Osteoblast (primary cell): ENCODE measurements at regions not wholly inside any gene's neighbourhood (a gene's known extent, or its start where the extent isn't known, plus 50 kb on each side); places are given as distances from the start of the nearest gene placed in this dataset.

Experiments used
- DNase-seq: peaks from one replicate; pipeline ENCODE4 v3.0.0; 2011; ENCODE audit warnings: low spot score, mixed read lengths; ENCODE audit not compliant: insufficient read length; ENCODE audit errors: missing footprints
- H2AFZ ChIP-seq: 2 replicates; pipeline ENCODE4 v1.6.0; 2011; ENCODE audit warnings: mild to moderate bottlenecking, low read length
- H3K27ac ChIP-seq: 2 replicates; pipeline ENCODE4 v1.5.1; 2011; ENCODE audit warnings: mild to moderate bottlenecking, low read depth, low read length, moderate library complexity
- H3K27me3 ChIP-seq: 2 replicates; pipeline ENCODE4 v1.6.0; 2012; ENCODE audit warnings: mild to moderate bottlenecking, control low read depth, inconsistent platforms, low read length, moderate library complexity; ENCODE audit not compliant: insufficient read depth
- H3K36me3 ChIP-seq: 2 replicates; pipeline ENCODE4 v1.5.1; 2011; ENCODE audit warnings: mild to moderate bottlenecking, low read length, control low read depth, moderate library complexity; ENCODE audit not compliant: insufficient read depth
- H3K4me1 ChIP-seq: 2 replicates; pipeline ENCODE4 v1.5.1; 2011; ENCODE audit warnings: mild to moderate bottlenecking, low read length, control low read depth, moderate library complexity; ENCODE audit not compliant: insufficient read depth
- H3K4me2 ChIP-seq: 2 replicates; pipeline ENCODE4 v1.6.0; 2011; ENCODE audit warnings: mild to moderate bottlenecking, low read length; ENCODE audit not compliant: insufficient read depth
- H3K4me3 ChIP-seq: fragments of 200-600 bp; sonication (generic); 3 replicates; pipeline ENCODE4 v1.5.1; 2012; ENCODE audit warnings: mild to moderate bottlenecking, low read length, inconsistent platforms; ENCODE audit not compliant: insufficient read depth
- H3K79me2 ChIP-seq: 2 replicates; pipeline ENCODE4 v1.6.0; 2012; ENCODE audit warnings: mild to moderate bottlenecking, low read length, control low read depth, inconsistent platforms; ENCODE audit not compliant: insufficient read depth
- H3K9me3 ChIP-seq: 2 replicates; pipeline ENCODE4 v1.5.1; 2011; ENCODE audit warnings: low read depth, low read length, control low read depth
- H4K20me1 ChIP-seq: 2 replicates; pipeline ENCODE4 v1.6.0; 2012; ENCODE audit warnings: mild to moderate bottlenecking, low read length, control low read depth; ENCODE audit not compliant: insufficient read depth
- TF ChIP-seq, protein P1 (sequence below): IDR thresholded peaks from 2 replicates; pipeline ENCODE4 v1.5.1; 2011; ENCODE audit warnings: mild to moderate bottlenecking, low read depth, low read length, moderate library complexity; ENCODE audit errors: extremely low read depth

GRCh38 chrX:44096666-44097065 lies 123.5 kb upstream of the NDP start:
- H3K27me3 ChIP-seq: peaks cover 21% of the 10 kb centered on the region
- no peak overlapping the region for H3K4me3 ChIP-seq
- H3K9me3 ChIP-seq: no peaks in the 10 kb centered on the region
- H2AFZ ChIP-seq: no peak overlapping the region
- TF ChIP-seq, protein P1, sequence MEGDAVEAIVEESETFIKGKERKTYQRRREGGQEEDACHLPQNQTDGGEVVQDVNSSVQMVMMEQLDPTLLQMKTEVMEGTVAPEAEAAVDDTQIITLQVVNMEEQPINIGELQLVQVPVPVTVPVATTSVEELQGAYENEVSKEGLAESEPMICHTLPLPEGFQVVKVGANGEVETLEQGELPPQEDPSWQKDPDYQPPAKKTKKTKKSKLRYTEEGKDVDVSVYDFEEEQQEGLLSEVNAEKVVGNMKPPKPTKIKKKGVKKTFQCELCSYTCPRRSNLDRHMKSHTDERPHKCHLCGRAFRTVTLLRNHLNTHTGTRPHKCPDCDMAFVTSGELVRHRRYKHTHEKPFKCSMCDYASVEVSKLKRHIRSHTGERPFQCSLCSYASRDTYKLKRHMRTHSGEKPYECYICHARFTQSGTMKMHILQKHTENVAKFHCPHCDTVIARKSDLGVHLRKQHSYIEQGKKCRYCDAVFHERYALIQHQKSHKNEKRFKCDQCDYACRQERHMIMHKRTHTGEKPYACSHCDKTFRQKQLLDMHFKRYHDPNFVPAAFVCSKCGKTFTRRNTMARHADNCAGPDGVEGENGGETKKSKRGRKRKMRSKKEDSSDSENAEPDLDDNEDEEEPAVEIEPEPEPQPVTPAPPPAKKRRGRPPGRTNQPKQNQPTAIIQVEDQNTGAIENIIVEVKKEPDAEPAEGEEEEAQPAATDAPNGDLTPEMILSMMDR: no peak
- no peaks in the 10 kb centered on the region for H3K36me3 ChIP-seq
- H3K79me2 ChIP-seq: no peaks in the 10 kb centered on the region
- no peaks in the 10 kb centered on the region for H3K4me1 ChIP-seq
- no peak overlapping the region for H3K4me2 ChIP-seq
- no peak overlapping the region for H3K27ac ChIP-seq
- DNase-seq: no peak
- H4K20me1 ChIP-seq: no peaks in the 10 kb centered on the region

GRCh38 chrX:44094821-44095530 lies 121.8 kb upstream of the NDP start:
- Histone ChIP-seq H3K4me2 (no peak overlapping the region), H3K9me3 (no peaks in the 10 kb centered on the region), H4K20me1 (no peaks in the 10 kb centered on the region), H3K4me3 (no peak overlapping the region), H3K79me2 (no peaks in the 10 kb centered on the region), H2AFZ (no peak overlapping the region), H3K4me1 (no peaks in the 10 kb centered on the region), H3K36me3 (no peaks in the 10 kb centered on the region), H3K27me3 (peaks cover 21% of the 10 kb centered on the region), H3K27ac (no peak overlapping the region)
- no peak for DNase-seq
- TF ChIP-seq, protein P1: no peak

GRCh38 chrX:44093431-44093830 lies 120.2 kb upstream of the NDP start:
- H3K27me3 ChIP-seq: peaks cover 14% of the 10 kb centered on the region
- no peaks in the 10 kb centered on the region for H3K79me2 ChIP-seq
- H3K4me1 ChIP-seq: no peaks in the 10 kb centered on the region
- no peak for DNase-seq
- no peak overlapping the region for H2AFZ ChIP-seq
- TF ChIP-seq, protein P1: no peak
- no peaks in the 10 kb centered on the region for H3K9me3 ChIP-seq
- no peak overlapping the region for H3K27ac ChIP-seq
- H3K36me3 ChIP-seq: no peaks in the 10 kb centered on the region
- H3K4me3 ChIP-seq: no peak overlapping the region
- no peaks in the 10 kb centered on the region for H4K20me1 ChIP-seq
- no peak overlapping the region for H3K4me2 ChIP-seq

- DNase-seq: no peak
- Histone ChIP-seq H3K4me2 (no peak overlapping the region), H4K20me1 (no peaks in the 10 kb centered on the region), H3K27me3 (peaks cover 15% of the 10 kb centered on the region), H3K27ac (no peak overlapping the region), H3K9me3 (no peaks in the 10 kb centered on the region), H3K36me3 (no peaks in the 10 kb centered on the region), H3K4me3 (no peak overlapping the region), H2AFZ (no peak overlapping the region), H3K4me1 (no peaks in the 10 kb centered on the region), H3K79me2 (no peaks in the 10 kb centered on the region)
- TF ChIP-seq, protein P1: no peak
Measured at GRCh38 chrX:44092778-44093177, 119.6 kb upstream of the NDP start.
